Tibial nerve (tissue), 3 donors: ENCODE measurements at regions not wholly inside any gene's neighbourhood (a gene's known extent, or its start where the extent isn't known, plus 50 kb on each side); places are given as distances from the start of the nearest gene placed in this dataset.

ENCODE experiments used
- CTCF ChIP-seq, 5 experiments: fragments of 200-600 bp in 3 of 5; fragments of 450-650 bp in 2 of 5; sonication (generic) in 3 of 5; IDR thresholded peaks; one replicate each; pipeline ENCODE4 v1.5.1; 2016 to 2019; ENCODE audit warnings: antibody characterized with exemption in 5 of 5, mild to moderate bottlenecking in 3 of 5, moderate library complexity in 2 of 5
- POLR2A ChIP-seq, 2 donors: fragments of 450-650 bp; IDR thresholded peaks; one replicate each; pipeline ENCODE4 v1.6.1; 2017; ENCODE audit warnings: antibody characterized with exemption in 2 of 2, mild to moderate bottlenecking in 2 of 2, moderate library complexity in 2 of 2

GRCh38 chr4:55269470-55269869, 76.6 kb upstream of the SRD5A3 start:
- TF ChIP-seq CTCF (IDR thresholded peaks at IDR 0.05) (no peak), POLR2A (IDR thresholded peaks at IDR 0.05) (no peak)
